ENCODE measurements at regions not wholly inside any gene's neighbourhood (a gene's known extent, or its start where the extent isn't known, plus 50 kb on each side); places are given as distances from the start of the nearest gene placed in this dataset.

DNA sequence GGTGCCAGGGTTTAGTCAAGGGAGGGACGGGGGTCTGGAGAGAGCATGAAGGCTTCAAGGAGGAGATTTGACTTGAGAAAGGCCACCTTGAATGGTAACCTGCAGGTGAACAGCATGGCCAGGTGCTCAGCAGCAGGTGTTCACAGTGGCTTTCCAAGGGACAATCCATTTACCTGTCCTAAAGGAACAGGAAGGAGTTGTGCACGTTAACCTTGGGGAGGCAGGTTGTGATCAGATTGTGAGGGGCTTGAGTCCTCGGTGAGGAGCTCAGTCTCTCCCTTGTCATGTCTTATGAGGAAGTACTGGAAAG lies 120.1 kb upstream of the ERCC6L2 start:
- no peak for DNase-seq

DNA sequence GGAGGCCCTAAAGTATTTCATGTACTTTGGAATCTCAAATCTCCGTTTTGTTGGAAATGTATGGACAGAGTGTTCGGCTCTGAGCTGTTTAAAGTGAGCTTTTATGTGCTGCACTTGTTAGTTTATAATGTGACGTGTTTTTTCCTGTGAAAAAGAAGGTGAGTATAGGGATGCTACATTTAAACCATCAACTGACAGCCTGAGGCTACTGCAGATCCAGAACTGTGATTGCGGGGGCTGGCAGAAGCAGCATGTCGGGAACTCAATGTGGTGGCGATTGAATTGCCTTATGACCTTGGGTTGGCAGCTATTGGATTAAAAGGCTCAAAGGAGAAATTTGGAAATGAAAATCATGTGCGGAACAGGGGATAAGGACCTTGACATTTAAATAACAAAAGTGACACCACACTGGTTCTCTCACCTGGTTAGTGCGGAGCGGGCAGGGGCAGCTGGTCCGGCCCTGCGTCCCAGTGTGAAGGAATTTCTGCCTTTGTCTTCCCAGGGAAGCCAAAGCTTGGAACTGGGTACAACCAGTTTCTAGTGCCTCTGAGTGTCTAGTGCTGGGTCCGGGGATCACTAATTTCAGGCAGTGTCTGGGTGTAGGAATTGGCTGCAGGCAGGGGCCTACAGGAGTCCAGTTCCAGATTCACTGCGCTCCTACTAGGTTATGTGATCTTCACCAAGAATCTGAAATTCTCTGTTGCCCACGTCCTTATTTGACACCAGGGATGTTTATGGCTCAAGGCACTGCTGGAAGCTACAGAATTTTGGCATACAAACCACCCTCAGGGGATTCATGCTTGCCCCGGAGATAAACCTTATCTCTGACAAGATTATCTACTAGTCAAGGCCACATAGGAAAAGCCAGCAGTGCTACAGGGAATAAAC lies 120.7 kb upstream of the ERCC6L2 start:
- DNase-seq, result no peak

DNA sequence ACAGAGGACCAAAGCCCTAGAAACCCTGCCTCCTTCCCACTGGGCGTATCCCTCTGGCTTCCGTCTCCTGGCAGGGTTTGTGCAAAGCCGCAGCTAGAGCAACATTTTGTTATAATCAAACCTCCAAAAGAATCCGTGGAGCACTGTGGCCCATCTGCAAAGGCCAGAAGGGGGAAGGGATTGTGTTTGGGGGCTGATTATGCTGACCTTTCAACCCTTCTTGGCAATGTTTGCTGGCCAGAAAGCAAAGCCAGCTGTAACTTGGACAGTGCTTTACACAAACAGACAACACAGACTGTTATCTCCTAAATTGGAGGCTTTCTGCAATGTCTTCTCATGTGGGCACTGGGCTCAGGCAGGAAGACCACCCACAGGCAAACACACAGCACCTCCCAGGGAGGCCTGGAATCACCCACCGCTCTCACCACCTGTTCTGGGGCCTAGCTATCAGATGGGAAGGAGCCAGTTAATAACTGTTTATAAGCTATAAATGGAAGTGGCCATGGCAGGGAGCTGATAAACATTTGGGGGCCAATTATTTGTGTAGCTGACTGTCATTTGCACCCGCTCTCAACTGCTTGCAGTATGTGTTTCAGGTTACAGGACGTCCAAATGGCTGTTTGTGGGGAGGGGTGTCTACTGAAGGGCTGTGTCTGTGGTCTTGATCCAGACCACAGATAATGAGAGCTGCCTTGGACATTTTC lies 121.6 kb upstream of the ERCC6L2 start:
- no peak for DNase-seq

DNA sequence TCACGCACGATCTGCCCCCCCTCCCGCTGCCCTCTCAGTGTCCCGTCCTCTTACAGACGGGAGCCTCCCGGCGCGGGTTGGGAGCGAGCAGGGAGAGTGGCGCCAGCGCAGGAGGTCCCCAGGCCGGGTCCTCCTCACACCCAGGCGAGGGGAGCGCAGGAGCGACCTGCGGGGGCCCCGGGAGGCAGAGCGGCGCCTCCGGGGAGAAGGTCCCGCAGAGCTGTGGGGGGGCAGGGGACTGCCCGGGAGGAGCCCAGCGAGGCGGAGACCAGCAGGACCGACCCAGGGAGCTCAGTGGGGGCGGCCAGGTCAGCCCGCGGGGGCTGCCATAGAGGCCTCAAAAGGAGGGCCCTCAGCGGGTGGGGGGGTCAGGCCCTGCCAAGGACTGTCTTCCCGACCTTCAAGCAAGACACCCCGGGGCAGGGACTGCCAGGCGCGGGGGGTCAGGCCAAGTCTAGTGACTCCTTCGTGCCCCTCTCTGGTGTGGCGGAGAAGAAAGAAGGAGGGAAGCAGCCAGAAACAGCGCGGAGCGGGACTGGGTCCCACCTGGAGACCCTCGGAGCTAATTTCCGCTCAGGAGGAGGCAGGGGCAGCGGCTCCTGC lies 123.3 kb upstream of the ERCC6L2 start:
- no peak for DNase-seq

DNA sequence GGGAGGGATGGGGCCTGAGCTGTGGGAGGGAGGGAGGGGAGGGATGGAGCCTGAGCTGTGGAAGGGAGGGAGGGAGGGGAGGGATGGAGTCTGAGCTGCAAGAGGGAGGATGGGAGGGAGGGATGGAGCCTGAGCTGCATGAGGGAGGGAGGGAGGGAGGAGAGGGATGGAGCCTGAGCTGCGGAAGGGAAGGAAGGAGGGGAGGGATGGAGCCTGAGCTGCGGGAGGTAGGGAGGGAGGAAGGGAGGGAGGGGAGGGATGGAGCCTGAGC lies 124.0 kb upstream of the ERCC6L2 start:
- no peak for DNase-seq

DNA sequence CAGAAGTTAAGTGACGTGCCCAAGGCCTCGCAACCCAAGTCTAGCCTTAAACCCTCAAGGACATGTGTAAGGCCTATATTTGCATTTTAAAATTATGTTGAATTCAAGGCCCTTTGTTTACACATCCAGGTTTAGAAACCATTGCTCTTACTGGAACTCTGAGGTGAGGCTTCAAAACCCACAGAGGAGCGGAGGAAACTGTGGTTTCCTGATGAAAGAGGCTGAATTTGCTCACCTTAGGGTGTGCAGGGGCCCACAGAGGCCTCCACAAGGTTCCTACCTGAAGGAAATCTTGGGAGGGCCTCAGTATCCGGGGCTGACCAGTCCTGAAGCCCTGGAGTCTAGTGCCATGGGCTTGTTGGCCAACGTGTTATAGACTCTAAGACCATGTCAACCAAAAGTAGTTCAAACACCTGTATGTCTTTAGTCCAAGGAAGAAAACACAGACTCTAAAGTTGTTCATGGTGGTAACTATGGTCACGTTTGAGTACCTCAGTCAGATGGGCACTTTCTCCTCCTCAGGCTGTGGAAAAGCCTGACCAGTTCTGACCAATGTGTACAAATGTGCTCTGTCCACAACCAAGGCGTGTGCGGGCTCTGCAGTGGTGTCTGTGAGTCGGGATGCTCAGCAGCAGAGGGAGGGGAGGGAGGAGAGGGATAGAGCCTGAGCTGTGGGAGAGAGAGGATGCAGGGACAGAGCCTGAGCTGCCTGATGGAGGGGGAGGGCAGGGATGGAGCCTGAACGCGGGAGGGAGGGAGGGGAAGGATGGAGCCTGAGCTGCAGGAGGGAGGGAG lies 124.6 kb upstream of the ERCC6L2 start:
- no peak for DNase-seq

DNA sequence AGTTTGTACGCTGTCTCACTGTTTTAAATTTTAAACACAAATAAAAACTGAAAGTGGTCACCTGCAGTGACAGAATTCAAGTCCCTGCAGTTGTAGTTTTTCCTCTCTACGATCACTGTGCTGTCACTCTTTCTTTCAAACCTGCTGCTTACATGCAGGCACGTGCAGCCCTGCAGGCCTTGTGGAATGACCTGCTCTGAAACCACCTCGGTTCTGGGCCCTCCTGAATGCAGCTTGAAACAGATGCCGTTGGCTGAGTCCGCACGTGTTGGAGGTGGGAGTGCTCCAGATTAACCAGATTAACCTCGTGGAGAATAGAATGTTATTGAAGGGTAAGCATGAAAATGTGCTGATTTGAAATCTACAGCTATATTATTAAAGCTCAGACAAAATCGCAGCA lies 126.0 kb upstream of the ERCC6L2 start:
- DNase-seq, result no peak

DNA sequence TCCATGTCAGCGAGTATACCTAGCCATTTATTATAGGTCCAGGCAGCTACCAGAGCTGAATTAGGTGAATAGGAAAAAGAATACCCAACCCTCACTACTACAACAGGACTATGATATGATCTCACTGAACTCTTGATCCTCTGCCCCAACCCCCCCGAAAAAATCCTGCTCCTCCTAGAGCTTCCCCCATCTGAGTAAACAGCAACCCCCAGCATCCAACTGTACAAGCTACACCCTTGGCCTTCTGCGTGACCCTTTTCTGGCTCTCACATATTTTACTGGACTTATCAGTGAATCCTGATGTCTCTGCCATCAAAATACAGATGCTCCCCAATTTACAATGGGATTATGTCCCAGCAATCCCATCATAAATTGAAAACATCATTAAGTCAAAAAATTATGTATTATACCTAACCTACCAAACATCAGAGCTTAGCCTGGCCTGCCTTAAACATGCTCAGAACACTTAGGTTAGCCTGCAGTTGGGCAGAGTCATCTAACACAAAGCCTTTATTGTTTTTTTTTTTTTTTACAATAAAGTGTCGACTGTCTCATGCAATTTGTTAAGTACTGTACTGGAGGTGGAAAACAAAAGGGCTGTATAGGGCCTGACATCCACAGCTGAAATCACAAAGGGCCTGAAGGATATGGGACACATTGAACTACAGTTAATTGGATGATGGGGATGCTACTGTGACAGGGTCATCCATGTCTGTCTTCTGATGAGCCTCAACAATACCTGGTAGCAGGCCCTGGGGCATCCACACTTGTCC lies 128.9 kb upstream of the ERCC6L2 start:
- no peak for DNase-seq

DNA sequence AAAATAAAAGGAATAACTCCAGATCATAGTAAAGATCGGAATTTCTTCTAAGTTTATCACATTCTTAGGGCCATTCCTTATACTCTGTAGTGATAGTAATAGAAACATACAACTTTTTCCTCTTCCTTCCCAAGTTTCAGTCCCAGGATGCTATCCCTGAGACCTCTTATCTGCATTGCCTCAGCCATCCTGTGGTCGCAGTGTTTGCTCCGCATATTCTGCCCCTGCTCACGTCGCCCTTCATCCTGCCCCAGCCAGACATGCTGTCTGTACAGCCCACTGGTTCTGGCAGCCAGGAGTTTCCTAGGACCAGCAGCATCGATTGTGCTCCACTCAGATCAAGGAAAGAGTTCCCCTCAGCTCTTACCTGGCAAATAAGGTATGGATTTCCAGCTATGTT lies 132.7 kb upstream of the ERCC6L2 start:
- DNase-seq, result no peak

DNA sequence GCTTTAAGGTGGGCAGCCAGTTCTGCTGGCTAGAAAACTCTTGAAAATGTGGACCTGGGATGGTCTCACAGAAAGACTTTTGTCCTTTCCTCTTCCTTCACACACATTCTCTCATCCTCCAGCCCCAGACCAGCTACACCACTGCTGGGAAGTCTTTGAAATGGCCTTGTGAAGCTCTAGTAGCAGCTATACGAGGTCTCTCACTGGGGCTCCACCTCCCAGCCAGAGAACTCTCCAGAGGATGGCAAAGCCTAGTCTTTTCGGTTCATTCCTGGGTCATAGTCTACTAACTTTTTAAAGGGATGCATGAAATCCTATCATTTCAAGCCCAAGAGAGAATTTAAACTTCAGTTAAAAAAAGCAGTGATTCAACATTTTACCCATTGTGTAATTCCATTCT lies 133.9 kb upstream of the ERCC6L2 start:
- DNase-seq, result no peak

DNA sequence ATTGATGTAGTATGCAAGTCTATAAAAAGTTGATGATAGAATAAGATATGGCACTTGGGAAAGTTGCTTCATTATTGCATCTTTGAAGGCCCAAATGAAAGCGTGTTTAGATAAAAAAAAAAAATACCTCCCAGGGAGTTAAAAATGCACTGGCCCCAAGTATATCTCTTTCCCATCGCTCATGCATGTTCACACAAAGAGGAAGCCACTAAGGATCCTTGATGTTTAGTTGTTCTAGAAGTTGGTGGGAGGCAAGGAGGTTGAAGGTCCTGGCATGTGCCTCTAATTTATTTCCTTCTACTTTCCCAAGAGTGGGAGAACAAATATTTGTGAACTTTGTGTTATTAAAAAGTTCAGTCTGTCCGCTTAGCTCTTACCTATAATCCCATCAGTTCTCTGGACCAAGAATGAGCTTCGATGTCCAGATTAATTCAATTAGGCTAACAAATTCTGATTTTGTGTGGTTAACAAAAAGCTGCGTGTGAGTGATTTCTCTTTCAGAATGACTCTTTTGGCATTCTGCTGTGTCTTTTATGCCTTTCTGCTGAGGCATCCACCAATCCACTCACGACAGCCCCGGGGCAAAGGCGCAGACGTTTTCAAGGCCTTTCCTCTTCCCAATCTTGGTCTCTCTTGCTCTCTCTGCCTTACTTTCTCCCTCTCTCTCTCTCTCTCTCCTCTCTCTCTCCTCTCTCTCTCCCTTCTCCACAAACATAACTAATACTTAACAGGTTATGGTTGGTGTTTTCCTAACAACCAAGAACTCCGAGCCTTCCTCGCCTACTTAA lies 135.1 kb upstream of the ERCC6L2 start:
- DNase-seq, result no peak

DNA sequence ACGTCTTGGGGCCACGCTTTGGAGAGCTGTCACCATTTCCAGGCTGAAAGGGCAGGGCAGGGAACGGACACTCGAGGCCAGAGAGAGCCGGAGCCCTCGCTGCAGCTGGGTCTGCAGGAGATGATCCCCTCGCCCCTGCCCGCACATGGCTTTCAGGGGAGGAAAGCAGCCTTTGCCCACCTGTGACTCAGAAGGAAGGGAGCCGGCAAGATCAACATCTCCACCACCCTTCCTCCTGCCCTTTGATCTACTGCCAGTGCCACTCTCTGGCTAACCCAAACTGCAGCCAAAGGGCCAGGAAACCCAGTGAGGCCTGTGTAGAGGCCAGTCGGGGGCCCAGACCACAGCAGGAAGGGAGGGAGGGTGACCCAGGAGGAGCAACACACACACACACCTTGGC lies 137.1 kb upstream of the ERCC6L2 start:
- no peak for DNase-seq

DNA sequence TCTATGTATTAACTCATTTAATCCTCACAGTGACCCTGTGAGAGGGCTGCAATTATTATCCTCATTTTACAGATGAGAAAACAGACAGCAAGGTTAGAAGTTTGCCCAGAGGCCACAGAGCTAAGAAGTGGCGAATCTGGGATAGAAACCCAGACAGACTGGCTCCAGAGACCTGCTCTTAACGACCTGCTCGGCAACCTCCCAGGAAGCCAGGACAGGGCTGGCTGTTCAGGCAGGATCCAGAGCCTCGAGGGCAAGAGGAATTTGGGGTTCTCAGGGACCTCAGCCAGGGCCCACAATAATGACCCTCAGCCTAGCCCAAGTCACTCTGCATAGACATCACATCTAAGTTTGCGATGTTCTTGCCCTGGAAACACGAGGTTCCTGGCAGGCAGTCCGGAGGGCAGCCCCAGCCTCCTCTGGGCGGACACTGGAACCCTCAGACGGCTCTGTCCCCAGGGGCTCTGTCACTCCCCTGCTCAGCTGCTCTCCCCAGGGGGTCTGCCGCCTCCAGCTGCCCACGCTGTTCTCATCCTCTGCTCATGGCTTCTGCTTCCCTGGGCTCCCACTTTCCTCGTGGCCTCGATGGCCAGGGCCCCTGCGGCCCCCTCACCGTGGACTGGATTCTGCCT lies 138.5 kb upstream of the ERCC6L2 start:
- DNase-seq, result no peak

DNA sequence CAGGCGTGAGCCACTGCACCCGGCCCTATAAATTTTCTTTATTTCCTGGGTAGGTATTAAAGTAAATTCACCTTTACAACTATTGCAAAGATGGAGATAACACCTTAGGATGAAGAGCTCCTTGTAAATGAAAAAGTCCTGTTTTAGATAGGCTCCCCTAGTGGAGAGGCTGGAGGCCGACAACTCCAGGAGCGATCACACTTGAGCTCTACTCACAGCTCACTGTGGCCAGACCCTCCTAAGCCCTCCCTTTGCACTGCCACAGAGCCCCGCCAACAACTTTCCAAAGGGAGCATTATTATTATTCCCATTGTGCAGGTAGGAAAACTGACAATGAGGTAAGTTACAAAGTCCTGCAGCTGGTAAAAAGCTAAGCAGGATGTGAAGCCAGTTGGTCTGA lies 139.1 kb upstream of the ERCC6L2 start:
- no peak for DNase-seq

DNA sequence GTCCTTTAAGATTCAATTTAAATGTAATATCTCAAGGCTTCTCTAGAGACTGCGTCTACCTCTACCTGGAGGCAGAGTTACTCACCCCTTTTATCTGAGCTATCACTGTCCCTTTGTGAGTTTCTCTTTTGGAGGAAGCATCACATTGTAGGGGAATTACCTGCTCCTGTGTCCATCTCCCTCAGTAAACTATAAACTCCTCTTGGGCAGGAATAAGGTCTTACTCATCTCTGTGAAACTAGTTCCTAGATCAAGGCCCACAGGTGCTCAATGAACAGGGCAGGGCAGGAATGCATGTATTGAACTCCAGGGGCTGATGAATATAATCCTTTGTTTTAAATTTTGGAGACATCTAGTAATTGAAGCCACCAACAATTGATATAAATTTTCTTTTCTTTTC lies 139.8 kb upstream of the ERCC6L2 start:
- DNase-seq, result no peak

DNA sequence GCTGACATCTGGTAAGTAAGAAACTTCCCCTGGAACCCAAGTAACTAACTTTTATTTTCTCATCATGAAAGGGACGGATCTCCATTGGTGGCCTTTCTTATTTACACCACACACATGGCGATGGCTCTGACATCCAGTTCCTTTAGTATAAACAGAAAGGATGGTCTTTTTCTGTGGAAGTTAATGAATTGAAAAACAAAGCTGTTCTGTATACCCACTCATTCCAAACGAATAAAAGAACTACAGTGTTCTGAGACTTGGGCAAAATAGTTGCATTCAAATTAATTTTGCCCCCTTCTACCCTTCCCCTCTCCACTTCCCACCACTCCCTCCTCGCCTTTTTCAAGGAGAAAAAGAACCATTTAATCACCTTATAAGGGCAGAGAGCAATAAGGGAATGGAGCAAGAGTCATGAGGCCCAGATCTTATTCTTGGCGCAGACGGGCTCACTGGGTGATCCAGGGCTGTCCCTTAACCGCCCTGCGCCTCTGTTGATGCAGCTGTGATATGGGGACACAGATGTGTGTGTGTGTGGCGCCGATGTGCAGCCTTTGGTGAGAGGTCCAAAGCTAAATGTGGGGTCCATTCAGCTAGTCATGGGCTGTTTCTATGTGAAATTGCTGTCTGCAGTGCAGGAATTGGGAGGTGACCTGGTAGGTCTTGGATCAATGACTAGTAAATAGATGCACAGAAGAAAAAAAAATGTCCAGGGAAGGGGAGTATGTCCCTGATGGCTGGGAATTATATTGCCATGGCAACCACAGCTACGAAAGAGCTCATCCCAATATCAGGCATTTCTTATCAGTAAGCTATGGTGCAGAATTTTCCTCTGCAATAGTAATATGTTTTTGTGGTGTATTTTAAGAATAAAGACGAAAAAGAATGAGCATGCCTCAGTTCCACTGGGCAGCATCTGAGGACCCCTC lies 141.5 kb upstream of the ERCC6L2 start:
- DNase-seq, result no peak

DNA sequence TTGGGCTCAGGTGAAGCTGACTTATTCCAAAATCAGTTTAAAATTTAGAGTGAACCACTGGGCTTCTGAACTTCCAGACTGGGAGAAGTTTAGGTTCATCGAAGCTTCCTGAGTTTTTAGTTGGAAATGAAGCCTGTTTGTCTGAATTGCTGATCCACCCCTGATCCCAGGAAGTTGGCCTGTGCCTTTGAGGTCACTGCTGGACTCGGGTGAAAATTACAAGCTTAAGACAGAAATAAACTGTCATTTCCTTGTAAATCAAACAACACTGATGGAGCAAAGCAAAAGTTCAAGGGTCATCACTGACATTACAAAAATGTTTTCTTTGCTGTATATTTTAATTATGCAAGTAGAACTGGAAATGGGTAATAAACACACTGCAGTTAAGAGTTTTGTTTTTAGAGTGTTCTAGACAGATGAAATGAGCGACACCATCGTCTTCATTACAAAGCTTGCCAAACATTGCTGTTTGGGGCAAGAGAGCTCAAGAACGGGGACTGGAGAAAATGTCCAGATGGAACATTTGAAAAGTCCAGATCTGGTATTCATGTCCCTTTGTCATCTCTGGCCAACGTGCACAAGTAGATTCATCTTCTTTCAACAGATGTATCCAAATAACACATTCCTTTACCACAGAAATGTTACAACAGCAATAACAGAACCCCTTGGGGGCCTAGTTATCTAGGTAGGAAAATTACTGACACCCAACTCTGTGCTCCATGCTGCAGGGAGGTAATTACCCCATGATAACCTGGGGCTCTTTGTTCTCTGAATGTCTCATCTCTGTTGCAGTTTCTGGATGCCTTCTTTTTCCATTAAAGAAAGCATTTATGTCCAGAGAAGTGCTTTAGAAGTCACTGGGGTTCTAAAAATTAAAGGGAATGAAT lies 142.4 kb upstream of the ERCC6L2 start:
- no peak for DNase-seq

DNA sequence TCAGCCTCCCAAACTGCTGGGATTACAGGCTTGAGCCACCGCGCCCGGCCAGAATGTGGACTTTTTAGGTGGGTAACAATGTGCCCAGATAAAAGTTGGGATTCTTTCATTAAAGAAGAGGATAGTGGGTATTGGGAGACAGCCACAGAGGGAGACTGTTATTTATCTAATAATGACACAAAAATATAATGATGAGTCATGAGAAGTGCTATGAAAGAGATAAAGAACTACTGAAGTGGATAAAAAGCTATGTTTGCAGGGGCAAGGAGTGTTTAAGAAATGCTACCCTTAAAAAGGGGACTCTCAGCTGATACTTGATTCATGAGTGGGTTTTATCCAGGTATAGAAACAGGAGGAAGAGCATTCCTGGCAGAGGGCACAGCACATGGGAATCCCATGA lies 143.6 kb upstream of the ERCC6L2 start:
- DNase-seq, result no peak

DNA sequence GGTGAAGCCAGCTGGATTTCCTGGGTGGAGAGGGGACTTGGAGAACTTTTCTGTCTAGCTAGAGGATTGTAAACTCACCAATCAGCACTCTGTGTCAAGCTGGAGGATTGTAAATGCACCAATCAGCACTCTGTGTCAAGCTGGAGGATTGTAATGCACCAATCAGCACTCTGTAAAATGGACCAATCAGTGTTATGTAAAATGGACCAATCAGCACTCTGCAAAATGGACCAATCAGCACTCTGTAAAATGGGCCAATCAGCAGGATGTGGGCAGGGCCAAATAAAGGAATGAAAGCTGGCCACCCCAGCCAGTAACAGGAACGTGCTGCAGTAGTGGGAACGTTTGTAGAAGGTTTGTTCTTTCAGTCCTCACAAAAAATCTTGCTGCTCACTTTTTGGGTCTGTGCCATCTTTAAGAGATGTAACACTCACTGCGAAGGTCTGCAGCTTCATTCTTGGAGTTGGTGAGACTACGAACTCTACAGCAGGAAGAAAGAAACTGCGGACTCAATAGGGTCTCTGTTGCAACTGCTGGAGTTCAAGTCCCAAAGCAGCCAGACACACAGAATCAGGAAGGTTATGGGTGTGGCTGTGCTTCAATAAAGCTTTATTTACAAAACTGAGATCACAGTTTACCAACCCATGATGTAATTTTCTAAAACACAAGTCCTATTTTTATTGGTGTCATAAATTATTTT lies 145.7 kb upstream of the ERCC6L2 start:
- DNase-seq, result no peak

Data from T1000 (cell line).